ENCODE measurements at regions not wholly inside any gene's neighbourhood (a gene's known extent, or its start where the extent isn't known, plus 50 kb on each side); places are given as distances from the start of the nearest gene placed in this dataset.

DNA sequence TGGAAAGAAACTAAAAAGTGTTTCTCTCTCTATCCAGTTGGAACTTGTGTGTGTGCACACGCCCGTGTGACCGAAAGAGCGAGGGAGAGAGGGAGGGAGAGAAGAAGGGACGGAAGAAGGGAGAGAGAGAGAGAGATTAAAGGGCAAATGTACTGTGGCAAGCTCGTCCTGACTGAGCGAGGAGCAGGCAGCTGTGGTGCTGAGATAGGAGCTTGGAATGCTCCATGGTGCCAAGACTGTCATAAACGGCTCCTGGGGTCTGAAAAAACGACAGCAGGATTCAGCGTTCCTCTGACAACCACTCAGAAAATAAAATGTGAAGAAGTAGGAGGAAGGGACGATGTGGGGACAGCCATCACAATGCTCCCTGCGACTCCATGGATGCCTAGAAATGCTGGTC is 276.0 kb downstream of the SV2B start:
- ChIA-PET CTCF (ENCODE audit: low intra/inter-chr PET ratio) (no interaction called here), POLR2A (no interaction called here)
- no peaks in the 10 kb centered on the region for H3K79me2 ChIP-seq (ENCODE audit: control insufficient read depth, insufficient read depth, low read length)
- WGBS (ENCODE audit: insufficient coverage, low coverage, missing lambda C conversion rate): 3% methylated on average over 12 of the region's 12 CpGs
- no peaks in the 10 kb centered on the region for H3K36me3 ChIP-seq (ENCODE audit: control insufficient read depth, insufficient read depth, low read length)
- no peaks in the 10 kb centered on the region for H3K9me3 ChIP-seq (replicated peaks; ENCODE audit: control insufficient read depth, insufficient read depth, low read depth, low read length)
- FAIRE-seq (no peak), DNase-seq (ENCODE audit: extremely low read depth in 1 of 4, low spot score in 3 of 4) (no peak), ATAC-seq (no peak)
- no peak overlapping the region for H3K4me3 ChIP-seq
- BruUV-seq (replicated peaks): no TSS peak
- H3K9me1 ChIP-seq (ENCODE audit: control insufficient read depth, insufficient read depth, low read length): no peaks in the 10 kb centered on the region
- in situ Hi-C loops (cut with MboI) (no loop called here), intact Hi-C loops (cut with micrococcal nuclease) (no loop called here)
- no peak overlapping the region for H3K4me2 ChIP-seq (ENCODE audit: insufficient read depth, low read length)
- H3K27ac ChIP-seq (ENCODE audit: extremely low read depth, low read depth, low read length): no peak overlapping the region
- H3K4me1 ChIP-seq (replicated peaks in 1 of 2; ENCODE audit: control insufficient read depth in 2 of 2, insufficient read depth in 2 of 2, low read length in 2 of 2): no peaks in the 10 kb centered on the region
- H3K9ac ChIP-seq (ENCODE audit: insufficient read depth in 1 of 2, low read depth in 2 of 2, low read length in 2 of 2): no peak overlapping the region
- H3K27me3 ChIP-seq (ENCODE audit: control insufficient read depth in 2 of 2, insufficient read depth in 2 of 2, low read length in 2 of 2): peaks cover 0 to 5% of the 10 kb centered on the region in 2 experiments; a peak in 1 of 5 replicates
- no peak overlapping the region for H2AFZ ChIP-seq (ENCODE audit: low read depth, low read length)
- H4K20me1 ChIP-seq (replicated peaks; ENCODE audit: control insufficient read depth, insufficient read depth, low read length): no peaks in the 10 kb centered on the region
- TF ChIP-seq SOX6 (IDR thresholded peaks at IDR 0.05) (no peak), SMARCA5 (IDR thresholded peaks at IDR 0.05) (no peak), SMC3 (conservative IDR thresholded peaks at IDR 0.05; ENCODE audit: insufficient read depth, low read depth, low read length) (no peak), RBM34 (IDR thresholded peaks at IDR 0.05; ENCODE audit: borderline replicate concordance, insufficient read depth, low read length) (no peak), ZNF324 (CRISPR knock-in tag; IDR thresholded peaks at IDR 0.05) (no peak), THRAP3 (IDR thresholded peaks at IDR 0.05; ENCODE audit: borderline replicate concordance) (no peak), HEY1 (CRISPR knock-in tag; IDR thresholded peaks at IDR 0.05; ENCODE audit: borderline replicate concordance) (no peak), NR2C1 (IDR thresholded peaks at IDR 0.05) (no peak), NR2C1 (tag; IDR thresholded peaks at IDR 0.05) (no peak), PHF21A (IDR thresholded peaks at IDR 0.05; ENCODE audit: borderline replicate concordance, low read depth) (no peak), PTBP1 (IDR thresholded peaks at IDR 0.05; ENCODE audit: low read depth, low read length) (no peak), ZNF311 (CRISPR knock-in tag; IDR thresholded peaks at IDR 0.05) (no peak), BRD9 (IDR thresholded peaks at IDR 0.05; ENCODE audit: low read depth, partially characterized antibody) (no peak), SUPT5H (IDR thresholded peaks at IDR 0.05) (no peak)
- TF ChIP-seq, protein P1, sequence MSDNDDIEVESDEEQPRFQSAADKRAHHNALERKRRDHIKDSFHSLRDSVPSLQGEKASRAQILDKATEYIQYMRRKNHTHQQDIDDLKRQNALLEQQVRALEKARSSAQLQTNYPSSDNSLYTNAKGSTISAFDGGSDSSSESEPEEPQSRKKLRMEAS (CRISPR knock-in tag; IDR thresholded peaks at IDR 0.05): no peak
- TF ChIP-seq, protein P2, sequence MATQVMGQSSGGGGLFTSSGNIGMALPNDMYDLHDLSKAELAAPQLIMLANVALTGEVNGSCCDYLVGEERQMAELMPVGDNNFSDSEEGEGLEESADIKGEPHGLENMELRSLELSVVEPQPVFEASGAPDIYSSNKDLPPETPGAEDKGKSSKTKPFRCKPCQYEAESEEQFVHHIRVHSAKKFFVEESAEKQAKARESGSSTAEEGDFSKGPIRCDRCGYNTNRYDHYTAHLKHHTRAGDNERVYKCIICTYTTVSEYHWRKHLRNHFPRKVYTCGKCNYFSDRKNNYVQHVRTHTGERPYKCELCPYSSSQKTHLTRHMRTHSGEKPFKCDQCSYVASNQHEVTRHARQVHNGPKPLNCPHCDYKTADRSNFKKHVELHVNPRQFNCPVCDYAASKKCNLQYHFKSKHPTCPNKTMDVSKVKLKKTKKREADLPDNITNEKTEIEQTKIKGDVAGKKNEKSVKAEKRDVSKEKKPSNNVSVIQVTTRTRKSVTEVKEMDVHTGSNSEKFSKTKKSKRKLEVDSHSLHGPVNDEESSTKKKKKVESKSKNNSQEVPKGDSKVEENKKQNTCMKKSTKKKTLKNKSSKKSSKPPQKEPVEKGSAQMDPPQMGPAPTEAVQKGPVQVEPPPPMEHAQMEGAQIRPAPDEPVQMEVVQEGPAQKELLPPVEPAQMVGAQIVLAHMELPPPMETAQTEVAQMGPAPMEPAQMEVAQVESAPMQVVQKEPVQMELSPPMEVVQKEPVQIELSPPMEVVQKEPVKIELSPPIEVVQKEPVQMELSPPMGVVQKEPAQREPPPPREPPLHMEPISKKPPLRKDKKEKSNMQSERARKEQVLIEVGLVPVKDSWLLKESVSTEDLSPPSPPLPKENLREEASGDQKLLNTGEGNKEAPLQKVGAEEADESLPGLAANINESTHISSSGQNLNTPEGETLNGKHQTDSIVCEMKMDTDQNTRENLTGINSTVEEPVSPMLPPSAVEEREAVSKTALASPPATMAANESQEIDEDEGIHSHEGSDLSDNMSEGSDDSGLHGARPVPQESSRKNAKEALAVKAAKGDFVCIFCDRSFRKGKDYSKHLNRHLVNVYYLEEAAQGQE (IDR thresholded peaks at IDR 0.05; ENCODE audit: borderline replicate concordance): no peak
- TF ChIP-seq, protein P2 (CRISPR knock-in tag; IDR thresholded peaks at IDR 0.05; ENCODE audit: low read depth): no peak
- TF ChIP-seq, protein P3, sequence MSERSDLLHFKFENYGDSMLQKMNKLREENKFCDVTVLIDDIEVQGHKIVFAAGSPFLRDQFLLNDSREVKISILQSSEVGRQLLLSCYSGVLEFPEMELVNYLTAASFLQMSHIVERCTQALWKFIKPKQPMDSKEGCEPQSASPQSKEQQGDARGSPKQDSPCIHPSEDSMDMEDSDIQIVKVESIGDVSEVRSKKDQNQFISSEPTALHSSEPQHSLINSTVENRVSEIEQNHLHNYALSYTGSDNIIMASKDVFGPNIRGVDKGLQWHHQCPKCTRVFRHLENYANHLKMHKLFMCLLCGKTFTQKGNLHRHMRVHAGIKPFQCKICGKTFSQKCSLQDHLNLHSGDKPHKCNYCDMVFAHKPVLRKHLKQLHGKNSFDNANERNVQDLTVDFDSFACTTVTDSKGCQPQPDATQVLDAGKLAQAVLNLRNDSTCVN (CRISPR knock-in tag; IDR thresholded peaks at IDR 0.05): no peak
